ENCODE measurements at regions not wholly inside any gene's neighbourhood (a gene's known extent, or its start where the extent isn't known, plus 50 kb on each side); places are given as distances from the start of the nearest gene placed in this dataset.

GRCh38 chr20:51217347-51218045 is 194.6 kb upstream of the KCNG1 start:
- no peak for DNase-seq (ENCODE audit: low read depth)

DNA sequence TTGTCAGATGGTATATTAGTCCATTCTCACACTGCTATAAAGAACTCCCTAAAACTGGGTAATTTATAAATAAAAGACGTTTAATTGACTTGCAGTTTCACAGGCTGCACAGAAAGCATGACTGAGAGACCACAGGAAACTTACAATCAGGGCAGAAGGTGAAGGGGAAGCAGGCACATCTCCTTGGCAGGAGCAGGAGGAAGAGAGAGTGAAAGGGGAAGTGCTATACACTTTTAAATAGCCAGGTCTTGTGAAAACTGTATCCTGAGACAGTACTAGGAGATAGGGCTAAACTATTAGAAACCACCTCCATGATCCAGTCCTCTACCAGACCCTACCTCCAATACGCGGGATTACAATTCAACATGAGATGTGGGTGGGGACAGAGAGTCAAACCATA is 193.9 kb upstream of the KCNG1 start:
- no peak for DNase-seq (ENCODE audit: low read depth)

GRCh38 chr20:51212816-51213215 is 189.9 kb upstream of the KCNG1 start:
- no peak for DNase-seq (ENCODE audit: low read depth)

DNA sequence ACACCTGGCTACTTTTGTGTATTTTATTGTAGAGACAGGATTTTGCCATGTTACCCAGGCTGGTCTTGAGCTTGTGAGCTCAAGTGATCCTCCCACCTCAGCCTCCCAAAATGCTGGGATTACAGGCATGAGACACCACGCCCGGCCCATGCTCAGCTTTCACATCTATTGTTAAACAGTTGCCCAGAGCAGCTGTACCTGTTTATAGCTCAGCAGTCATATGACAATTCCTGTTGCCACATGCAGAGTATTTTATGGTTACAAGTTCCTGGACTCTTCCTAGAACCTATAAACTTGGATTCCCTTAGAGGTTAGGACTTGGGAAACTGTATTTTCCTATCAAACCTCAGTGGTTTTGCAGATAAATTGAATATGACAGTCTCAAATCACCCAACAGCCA is 188.3 kb upstream of the KCNG1 start:
- DNase-seq (ENCODE audit: low read depth): no peak

GRCh38 chr20:51210084-51210483 is 187.2 kb upstream of the KCNG1 start:
- peak; percentile 20 for DNase-seq (ENCODE audit: low read depth)

DNA sequence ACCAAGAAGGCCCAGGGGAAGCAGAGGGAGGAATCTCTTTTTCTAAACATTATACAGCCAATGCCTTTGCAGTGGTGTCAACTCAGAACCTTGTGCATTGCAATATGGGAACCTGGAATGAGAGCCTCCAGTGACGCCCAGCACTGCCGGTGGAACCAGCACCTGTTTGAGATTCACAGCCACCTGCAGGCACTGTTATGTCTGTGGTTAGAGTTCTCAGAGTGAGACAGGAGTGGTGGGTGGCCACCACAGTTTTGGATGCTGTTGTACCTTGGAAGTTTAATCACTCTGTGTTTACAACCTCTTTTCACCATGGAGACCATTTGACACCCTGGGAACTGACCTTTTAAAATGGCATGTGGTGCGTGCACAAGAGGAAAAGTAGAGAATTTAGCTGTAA is 185.3 kb upstream of the KCNG1 start:
- no peak for DNase-seq (ENCODE audit: low read depth)

DNA sequence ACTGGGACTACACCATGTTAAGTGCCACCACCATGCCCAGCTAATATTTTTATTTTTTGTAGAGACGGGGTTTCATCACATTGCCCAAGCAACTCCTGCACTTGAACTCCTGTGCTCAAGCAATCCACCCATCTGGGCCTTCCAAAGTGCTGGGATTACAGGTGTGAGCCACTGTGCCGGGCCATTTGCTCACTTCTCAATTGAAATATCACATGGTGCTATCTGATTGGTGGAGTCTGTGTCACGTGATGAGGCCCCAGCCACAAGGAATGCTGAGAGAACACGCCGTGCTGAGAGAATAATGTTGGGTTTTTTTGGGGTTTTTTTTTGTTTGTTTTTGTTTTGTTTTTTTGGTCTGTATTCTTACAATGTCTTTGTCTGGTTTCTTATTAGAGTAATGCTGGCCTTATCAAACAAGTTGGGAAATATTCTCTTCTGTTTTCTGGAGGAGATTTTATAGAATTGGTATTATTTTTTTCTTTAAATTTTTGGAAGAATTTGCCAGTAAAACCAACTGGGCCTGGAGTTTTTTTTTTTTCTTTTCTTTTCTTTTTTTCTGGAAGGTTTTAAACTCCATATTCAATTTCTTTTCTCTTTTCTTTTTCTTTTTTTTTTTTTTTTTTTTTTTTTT is 183.2 kb upstream of the KCNG1 start:
- DNase-seq (ENCODE audit: low read depth): no peak

- no peak for DNase-seq (ENCODE audit: low read depth)
These were observed 181.9 kb upstream of the KCNG1 start for GRCh38 chr20:51204794-51205193.

GRCh38 chr20:51204051-51204715 is 181.3 kb upstream of the KCNG1 start:
- DNase-seq (ENCODE audit: low read depth): no peak

DNA sequence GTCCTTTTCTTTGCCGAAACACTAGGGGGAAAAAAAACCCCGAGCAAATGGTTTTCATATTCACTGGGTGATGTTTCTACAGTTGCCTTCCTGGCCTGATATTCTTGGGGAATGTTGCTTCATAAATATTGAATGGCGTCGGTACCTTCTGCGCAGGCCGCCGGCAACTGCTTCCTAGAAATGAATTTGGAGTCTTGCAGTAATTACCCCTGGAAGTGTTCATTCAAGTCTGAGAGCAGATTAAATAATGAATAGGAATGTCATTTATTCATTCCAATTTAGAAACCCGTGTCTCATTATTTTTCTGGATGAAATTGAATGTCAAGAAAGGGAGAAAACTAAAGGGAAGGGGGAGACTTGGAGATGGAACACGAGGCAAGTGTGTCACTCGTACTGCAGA is 179.4 kb upstream of the KCNG1 start:
- no peak for DNase-seq (ENCODE audit: low read depth)

- no peak for DNase-seq (ENCODE audit: low read depth)
These were observed 177.0 kb upstream of the KCNG1 start for GRCh38 chr20:51199920-51200319.

- DNase-seq (ENCODE audit: low read depth): no peak
These were observed 176.1 kb upstream of the KCNG1 start for GRCh38 chr20:51198876-51199523.

DNA sequence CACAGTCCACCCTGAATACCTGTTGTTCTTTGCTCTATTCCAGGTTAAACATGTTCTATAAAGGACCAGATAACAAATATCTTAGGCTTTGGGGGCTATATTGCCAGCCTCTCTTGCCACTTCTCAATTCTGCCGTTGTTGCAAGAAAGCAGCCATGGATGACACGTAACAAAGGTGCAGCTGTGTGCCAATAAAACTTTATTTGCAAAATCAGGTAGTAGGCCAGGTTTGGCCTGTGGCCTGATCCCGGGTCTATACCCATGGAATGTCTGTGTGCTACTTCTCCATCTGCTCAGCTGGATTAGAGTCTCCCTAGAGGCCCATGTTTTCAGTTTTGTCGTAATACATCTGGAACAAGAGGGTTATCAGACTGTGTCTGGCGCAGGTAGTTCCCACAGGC is 175.3 kb upstream of the KCNG1 start:
- DNase-seq (ENCODE audit: low read depth): no peak

GRCh38 chr20:51196991-51197651 is 174.2 kb upstream of the KCNG1 start:
- no peak for DNase-seq (ENCODE audit: low read depth)

DNA sequence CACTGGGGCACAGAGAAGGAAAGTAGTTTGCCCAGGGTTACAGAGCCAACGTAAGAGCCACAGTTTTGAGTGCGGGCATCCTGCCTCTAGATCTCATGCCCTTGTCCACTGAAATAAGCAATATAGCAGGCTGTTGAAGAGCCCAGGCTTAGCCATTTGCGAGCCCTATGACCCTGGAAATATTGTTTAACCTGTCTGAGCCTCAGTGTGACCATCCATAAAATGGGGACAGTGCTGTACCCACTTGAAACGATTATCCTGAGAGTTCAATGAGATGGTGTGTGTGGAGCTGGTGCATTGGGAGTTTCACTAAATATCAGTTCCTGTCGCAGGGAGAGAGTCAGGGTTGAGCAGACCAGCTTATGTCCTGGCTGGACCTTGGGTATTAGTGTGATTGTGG is 173.1 kb upstream of the KCNG1 start:
- no peak for DNase-seq (ENCODE audit: low read depth)

GRCh38 chr20:51195419-51195901 is 172.6 kb upstream of the KCNG1 start:
- peak; percentile 61 for DNase-seq (ENCODE audit: low read depth)

DNA sequence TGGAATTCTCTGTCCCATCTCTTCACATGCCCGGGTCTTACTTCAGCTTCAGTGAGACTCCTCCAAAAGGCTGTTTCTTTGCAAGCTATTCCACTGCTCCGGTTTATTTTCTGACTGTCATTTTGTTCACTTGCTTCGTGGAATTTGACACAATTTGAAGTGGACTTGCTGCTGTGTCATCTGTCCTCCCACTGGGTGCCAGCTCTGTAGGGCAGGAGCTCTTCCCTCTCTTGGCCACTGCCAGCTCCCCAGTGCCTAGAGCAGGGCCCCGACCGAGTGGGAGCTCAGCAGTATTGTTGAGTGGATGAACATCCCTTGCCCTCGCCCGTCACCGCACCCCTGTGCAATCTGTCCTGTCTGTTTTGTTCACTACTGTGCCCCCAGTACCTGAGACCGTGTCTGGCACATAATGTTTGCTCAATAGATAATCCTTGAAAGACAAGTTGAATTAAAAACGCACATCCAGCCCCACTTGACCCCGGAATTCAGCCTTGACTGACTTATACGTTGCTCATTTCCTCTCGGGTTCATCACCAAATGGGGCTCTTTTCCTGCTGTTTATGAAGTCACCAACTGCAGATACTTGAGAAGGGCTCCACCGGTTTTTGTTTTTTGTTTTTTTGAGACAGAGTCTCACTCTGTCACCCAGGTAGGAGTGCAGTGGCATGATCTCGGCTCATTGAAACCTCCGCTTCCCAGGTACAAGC is 170.3 kb upstream of the KCNG1 start:
- DNase-seq (ENCODE audit: low read depth): peak; percentile 80

DNA sequence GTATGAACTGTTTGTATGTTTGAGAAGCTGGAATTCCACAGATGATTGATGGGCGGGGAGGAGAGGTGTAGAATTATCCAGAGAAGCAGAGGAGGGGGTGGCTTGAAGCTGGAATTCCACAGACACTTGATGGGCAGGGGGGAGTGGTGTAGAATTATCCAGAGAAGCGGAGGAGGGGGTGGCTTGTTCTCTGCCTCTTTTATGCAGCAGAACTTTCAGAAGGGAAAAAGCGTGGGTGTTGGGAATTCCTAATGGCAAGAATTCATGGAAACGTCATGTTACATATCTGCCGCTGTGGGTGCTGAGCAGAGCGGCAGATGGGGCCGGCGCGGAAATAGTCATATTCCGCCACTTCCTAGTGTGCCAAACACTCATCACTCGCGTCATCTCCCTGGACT is 167.9 kb upstream of the KCNG1 start:
- DNase-seq (ENCODE audit: low read depth): no peak

DNA sequence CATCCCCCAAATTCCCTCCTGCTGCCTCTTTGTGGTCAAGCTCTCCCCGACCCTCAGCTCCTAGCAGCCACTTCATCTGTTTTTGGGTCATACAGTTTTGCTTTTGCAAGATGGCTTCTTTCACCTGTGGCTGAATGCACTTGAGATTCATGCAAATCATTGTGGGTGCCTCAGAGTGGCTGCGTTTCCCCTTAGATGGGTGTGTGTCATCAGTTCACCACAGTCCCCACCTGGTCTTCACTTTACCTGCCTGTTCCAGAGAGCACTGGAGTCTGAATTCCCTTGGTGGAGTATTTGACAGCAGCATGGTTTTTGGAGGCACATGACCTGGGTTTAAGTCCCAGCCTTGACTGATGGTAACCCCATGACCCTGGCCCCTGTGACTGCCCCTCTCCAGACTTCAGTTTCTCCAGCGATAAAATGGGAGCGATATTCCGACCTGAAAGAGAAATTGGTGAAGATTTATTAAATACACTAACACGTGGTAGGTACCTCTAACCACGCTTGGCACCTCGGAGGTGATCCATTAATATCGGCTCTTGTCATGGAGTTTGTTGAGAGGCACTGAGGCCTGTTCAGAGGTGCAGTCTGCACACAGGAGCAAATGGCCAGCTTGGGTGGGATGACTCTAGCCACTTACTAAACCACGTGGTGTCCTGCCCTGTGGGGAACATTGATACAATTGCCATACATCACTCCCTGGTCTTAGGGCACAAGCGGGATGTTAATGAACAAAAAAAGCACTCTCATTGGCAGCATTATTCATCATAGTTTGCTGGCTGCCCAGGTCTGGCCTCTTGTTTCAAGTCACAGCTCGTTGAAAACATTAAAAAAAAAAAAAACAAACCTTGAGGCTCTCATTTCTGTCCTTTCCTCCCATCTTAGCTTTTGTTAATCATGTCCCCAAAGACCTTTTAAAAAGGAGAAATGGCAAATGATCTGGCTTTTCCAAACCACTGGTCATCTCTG is 167.2 kb upstream of the KCNG1 start:
- DNase-seq (ENCODE audit: low read depth): no peak

- no peak for DNase-seq (ENCODE audit: low read depth)
These were observed 166.0 kb upstream of the KCNG1 start for GRCh38 chr20:51188941-51189340.
